ENCODE measurements at regions not wholly inside any gene's neighbourhood (a gene's known extent, or its start where the extent isn't known, plus 50 kb on each side); places are given as distances from the start of the nearest gene placed in this dataset.

DNA sequence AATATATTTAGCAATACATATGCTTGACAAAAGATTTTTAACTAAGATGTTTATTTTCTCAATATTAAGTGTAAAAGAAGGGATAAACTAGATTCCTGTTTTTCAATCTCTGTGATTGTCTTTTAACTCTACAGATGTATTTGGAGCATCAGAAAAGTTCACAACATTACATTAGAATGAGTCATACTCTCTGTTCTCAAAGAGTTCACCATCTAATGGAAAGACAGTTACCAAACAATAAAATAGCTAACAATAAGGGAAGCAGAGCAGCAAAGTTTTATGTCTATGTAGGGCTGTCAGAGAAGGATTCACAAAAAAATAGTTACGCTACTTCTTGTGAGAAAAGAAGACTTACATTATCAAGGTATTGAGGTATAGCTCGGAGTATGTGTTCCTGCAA lies 109.2 kb upstream of the MAP2 start:
- no peak for DNase-seq

GRCh38 chr2:209316141-209316540 lies 107.7 kb upstream of the MAP2 start:
- DNase-seq = no peak

- no peak for DNase-seq
Measured at GRCh38 chr2:209321076-209321475, 102.8 kb upstream of the MAP2 start.

DNA sequence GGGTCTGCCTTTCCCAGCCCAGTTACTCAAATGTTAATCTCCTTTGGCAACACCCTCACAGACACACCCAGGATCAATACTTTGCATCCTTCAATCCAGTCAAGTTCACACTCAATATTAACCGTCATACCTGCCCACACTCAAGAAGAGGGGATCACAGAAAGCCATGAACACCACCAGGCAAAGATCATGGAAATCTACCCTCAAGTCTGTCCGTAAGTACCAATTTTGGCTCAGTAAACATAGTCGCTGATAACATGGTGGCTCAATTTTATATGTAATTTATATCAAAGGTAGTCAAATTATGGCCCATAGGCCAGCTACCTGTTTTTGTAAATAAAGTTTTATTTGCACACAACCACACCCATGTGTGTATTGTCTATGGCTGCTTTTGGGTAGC lies 102.3 kb upstream of the MAP2 start:
- no peak for DNase-seq

DNA sequence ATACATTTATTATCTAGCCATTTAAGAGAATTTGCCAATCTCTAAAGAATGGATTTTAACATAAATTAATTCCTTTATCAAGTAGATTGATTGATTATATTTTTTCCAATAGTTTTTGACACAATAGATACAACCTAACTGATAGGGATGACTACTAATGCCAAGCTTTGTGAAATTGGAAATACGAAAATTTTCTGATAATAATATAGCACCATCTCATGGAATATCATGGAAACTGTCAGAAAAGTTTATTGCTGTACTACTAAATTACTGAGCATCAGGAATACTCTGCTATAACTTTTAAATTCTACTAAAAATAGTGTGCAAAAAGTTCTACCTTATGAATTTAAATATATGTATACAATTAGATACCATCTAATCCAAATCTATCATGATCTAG lies 101.8 kb upstream of the MAP2 start:
- no peak for DNase-seq

GRCh38 chr2:209322905-209323512 lies 100.8 kb upstream of the MAP2 start:
- DNase-seq = no peak

- no peak for DNase-seq
Measured at GRCh38 chr2:209323738-209324137, 100.1 kb upstream of the MAP2 start.

DNA sequence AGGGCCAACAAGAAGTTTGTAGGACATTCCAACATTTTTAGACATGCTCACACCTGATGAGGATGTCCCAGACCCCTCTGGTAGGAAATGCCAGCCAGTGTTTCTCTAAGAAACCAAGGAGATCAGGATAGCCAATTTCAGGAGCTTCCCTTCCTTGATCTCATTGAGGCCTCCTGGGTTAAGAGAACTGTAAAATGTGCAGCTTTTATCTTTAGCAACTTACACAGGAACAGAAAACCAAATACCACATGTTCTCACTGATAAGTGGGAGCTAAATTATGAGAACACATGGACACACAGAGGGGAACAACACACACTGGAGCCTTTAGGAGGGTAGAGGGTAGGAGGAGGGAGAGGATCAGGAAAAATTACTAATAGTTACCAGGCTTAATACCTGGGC lies 99.6 kb upstream of the MAP2 start:
- DNase-seq = no peak

GRCh38 chr2:209331291-209331844 lies 92.5 kb upstream of the MAP2 start:
- DNase-seq = peak; percentile 70

DNA sequence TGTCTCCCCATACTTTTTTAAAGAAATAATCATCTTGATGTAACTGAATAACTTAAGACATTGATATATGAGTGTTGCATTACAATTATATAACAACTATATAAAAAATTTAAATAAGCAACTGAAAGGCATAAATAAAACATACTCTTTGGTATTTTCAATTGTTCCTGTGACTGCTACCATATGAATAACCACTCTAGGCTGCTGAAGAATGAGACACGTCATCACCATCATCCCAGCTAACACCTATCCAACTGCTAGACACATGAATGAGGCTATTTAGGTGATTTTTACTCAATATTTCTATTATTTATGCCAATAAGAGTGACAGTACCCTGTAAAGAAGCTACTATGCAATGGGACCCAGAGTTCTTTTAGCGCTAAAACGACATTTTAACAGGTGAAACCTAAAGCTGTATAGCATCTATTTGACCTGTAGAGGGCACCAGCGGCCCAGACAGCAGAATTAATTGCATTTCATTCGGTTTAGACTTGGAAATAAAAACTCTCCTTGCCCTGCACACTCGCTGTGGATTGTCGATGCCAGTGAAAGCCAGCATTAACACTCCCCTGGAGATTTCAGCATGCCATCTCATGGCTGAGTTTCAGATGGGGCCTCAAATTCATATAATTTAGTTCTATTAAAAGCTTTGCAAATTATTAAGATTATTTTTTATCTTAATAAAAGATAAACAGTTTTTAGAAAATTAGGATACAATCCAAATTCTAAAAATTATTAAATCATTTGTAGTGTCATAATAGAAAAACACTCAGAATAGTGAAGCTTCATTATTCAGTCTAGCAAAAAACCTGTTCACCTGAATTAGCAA lies 89.4 kb upstream of the MAP2 start:
- peak; percentile 89 for DNase-seq

DNA sequence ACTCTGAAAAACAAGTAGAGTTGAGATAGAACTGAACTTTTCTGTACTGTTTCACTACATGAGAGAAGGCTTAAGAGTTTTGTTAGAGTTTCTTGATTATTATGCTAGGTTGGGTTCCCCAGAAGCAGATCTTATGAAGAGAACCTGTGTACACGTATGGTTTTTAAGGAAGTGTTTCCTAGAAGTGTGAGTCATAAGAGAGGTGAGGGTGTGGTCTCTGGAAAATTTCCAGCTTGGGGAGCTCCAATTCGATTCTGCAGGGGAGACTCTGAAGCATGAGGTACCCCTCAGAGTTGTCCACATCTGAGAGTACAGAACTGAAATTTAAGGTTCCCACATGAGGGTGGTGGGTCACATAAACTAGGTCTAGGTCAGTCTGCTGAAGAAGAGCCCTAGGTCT lies 83.3 kb upstream of the MAP2 start:
- DNase-seq = no peak

- no peak for DNase-seq
Measured at GRCh38 chr2:209344349-209344748, 79.5 kb upstream of the MAP2 start.

GRCh38 chr2:209348433-209348832 lies 75.4 kb upstream of the MAP2 start:
- DNase-seq = no peak

GRCh38 chr2:209351636-209352035 lies 72.2 kb upstream of the MAP2 start:
- DNase-seq = no peak

- no peak for DNase-seq
Measured at GRCh38 chr2:209358992-209359391, 64.9 kb upstream of the MAP2 start.

GRCh38 chr2:209367075-209367747 lies 56.6 kb upstream of the MAP2 start:
- DNase-seq = no peak

DNA sequence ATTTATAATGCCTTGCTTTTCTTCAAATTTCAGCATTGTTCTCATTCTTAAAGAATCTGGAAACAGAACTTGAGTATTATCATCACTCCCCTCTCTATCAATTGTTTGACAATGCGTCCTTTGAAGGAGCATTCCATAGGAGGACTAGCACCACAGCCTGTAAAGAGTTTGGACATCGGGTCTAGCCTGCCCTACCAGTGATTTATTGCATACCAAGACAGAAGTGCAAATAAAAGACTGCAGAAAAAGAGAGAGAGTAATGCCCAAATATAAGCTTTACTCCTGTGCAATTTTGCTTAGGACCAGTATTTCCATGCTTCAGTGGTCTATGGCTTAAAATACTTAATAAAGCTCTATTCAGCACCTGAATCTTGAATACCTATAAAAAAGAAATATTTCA lies 55.4 kb upstream of the MAP2 start:
- DNase-seq = no peak

DNA sequence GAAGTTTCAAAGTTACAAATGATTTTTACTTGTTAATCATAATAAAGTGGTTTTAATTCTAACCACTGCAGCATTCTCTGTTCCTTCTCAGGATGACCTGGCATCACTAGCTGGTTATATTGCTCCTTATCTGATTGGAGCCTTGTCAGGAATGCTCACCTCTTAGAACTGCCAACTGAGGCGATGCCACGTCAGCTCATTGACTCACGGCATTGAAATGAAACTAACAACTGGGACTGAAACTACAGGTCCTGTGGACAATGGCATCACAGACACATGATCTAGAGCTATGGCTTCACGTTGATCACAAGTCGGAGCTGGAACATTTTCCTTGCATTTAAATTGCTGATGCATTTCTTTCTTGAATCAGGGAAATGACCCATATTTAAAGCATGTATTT lies 54.9 kb upstream of the MAP2 start:
- DNase-seq = peak; percentile 50

GRCh38 chr2:209369656-209370055 lies 54.2 kb upstream of the MAP2 start:
- DNase-seq = no peak

DNA sequence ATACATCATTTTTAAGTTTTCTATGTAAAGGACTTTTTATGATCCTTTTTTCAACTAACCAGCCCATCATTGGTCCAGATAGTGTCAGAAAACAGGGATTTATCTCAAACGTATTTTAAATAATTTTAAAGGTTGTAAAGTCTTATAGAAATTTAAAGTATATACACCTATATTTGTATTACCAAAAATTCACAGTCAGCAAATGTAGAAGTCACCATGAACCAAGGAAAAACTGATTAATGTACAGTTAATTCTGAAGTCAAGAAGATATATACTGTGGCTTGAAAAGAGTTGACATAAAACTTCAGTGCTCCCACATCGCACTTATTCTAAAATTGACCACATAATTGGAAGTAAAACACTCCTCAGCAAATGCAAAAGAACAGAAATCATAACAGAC lies 52.4 kb upstream of the MAP2 start:
- no peak for DNase-seq

All from NCI-H2227 treated with DMSO at 0.1 percent for 48 hours (cell line).